Thyroid gland (tissue), 4 donors: ENCODE measurements at regions not wholly inside any gene's neighbourhood (a gene's known extent, or its start where the extent isn't known, plus 50 kb on each side); places are given as distances from the start of the nearest gene placed in this dataset.

Experiments used
- DNase-seq, 2 donors: peaks; one replicate each; pipeline ENCODE4 v3.0.0-alpha.2; 2019
- H3K27ac ChIP-seq, 3 donors: fragments of 200-600 bp; sonication (generic); 1 replicate in 2 of 3; 2 replicates in 1 of 3; pipeline ENCODE4 v1.5.1; 2016 to 2019; ENCODE audit warnings: mild to moderate bottlenecking in 1 of 3, moderate library complexity in 1 of 3
- H3K27me3 ChIP-seq: fragments of 200-600 bp; sonication (generic); one replicate; pipeline ENCODE4 v1.5.1; 2019
- H3K36me3 ChIP-seq, 2 donors: fragments of 200-600 bp; sonication (generic); one replicate each; pipeline ENCODE4 v1.5.1; 2016 to 2019
- H3K4me1 ChIP-seq, 2 donors: fragments of 200-600 bp; sonication (generic); one replicate each; pipeline ENCODE4 v1.5.1; 2017 to 2019
- H3K4me3 ChIP-seq, 3 donors: fragments of 200-600 bp; sonication (generic); replicated peaks in 1 of 3; 1 replicate in 2 of 3; 2 replicates in 1 of 3; pipeline ENCODE4 v1.5.1; 2016; ENCODE audit warnings: mild to moderate bottlenecking in 1 of 3
- H3K9me3 ChIP-seq: fragments of 200-600 bp; sonication (generic); one replicate; pipeline ENCODE4 v1.5.1; 2017
- POLR2A ChIP-seq, 2 donors: fragments of 450-650 bp; IDR thresholded peaks; one replicate each; pipeline ENCODE4 v1.6.1; 2017; ENCODE audit warnings: antibody characterized with exemption in 2 of 2, mild to moderate bottlenecking in 2 of 2, moderate library complexity in 1 of 2
- WGBS, 2 donors: methylation state at CpG; one replicate each; pipeline ENCODE4 v1.1.5; 2017; 5-methylcytosine and 5-hydroxymethylcytosine counted together
- intact Hi-C: fragments of 100-400 bp; cut with DNase I; formaldehyde crosslinking; loops from one replicate; pipeline ENCODE4 v1.15.1; 2023
- TF ChIP-seq, protein P1 (sequence below), 6 experiments: fragments of 200-600 bp in 3 of 6; fragments of 450-650 bp in 3 of 6; sonication (generic) in 3 of 6; IDR thresholded peaks; one replicate each; pipeline ENCODE4 v1.5.1; 2016 to 2019; ENCODE audit warnings: antibody characterized with exemption in 6 of 6, mild to moderate bottlenecking in 2 of 6, inconsistent platforms in 1 of 6, moderate library complexity in 1 of 6

DNA sequence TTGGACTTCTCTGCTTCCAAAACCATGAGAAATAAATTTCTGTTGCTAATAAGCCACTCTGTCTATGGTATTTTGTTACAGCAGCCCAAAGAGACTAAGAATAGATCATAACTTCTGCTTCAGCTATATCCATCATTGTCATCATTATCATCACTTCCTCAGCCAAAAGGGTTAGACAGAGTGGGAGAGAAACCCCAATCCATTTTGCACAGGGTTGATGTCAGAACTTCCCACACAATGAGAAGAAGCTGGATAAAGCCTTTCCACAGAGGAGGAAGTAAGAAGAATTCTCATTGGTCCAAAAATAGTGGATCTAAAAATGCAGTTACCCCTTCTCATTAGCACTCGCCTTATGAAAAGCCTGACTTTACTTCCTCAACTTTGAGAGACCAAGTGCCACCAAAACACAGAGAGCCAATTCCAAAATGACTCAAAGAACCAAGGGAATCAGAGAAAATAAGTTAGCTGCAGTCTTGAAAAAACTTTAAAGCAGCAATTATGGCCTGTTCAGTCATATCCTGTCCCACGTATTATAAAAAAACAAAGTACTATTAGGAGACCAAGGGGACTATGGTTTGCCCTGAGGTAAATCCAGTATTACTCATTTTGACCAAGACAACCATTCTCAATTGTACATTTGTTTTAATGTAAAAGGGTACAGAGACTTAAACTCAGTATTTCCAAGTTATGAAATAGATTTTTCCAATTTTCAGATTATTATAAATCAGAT, 80.2 kb downstream of the WNT5A start:
- H3K27ac ChIP-seq: no peak overlapping the region
- H3K9me3 ChIP-seq: no peaks in the 10 kb centered on the region
- WGBS, 2 donors: 73 to 76% methylated on average over 2 of the region's 2 CpGs
- H3K36me3 ChIP-seq: no peaks in the 10 kb centered on the region
- H3K27me3 ChIP-seq: no peaks in the 10 kb centered on the region
- no peak overlapping the region for H3K4me3 ChIP-seq
- intact Hi-C loops: no loop called here
- TF ChIP-seq POLR2A (IDR thresholded peaks at IDR 0.05): no peak
- TF ChIP-seq, protein P1, sequence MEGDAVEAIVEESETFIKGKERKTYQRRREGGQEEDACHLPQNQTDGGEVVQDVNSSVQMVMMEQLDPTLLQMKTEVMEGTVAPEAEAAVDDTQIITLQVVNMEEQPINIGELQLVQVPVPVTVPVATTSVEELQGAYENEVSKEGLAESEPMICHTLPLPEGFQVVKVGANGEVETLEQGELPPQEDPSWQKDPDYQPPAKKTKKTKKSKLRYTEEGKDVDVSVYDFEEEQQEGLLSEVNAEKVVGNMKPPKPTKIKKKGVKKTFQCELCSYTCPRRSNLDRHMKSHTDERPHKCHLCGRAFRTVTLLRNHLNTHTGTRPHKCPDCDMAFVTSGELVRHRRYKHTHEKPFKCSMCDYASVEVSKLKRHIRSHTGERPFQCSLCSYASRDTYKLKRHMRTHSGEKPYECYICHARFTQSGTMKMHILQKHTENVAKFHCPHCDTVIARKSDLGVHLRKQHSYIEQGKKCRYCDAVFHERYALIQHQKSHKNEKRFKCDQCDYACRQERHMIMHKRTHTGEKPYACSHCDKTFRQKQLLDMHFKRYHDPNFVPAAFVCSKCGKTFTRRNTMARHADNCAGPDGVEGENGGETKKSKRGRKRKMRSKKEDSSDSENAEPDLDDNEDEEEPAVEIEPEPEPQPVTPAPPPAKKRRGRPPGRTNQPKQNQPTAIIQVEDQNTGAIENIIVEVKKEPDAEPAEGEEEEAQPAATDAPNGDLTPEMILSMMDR (IDR thresholded peaks at IDR 0.05): no peak
- no peaks in the 10 kb centered on the region for H3K4me1 ChIP-seq
- no peak for DNase-seq

DNA sequence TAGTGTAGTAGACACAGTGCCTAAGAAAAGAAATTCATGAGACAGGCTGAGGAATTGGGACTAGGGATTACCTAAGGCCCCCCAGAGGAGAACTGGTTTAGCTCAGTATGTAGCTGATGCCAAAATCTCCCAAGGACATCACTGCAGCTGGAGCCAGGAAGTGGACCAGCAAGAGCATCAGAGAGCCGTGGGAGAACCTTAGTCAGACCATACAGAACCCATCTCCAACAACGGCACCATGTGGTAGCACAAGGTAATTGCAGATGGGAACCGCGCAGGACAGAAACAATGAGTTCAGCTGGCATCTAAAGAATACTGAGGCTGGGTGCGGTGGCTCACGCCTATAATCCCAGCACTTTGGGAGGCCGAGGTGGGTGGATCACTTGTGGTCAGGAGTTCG, 81.7 kb downstream of the WNT5A start:
- 57 to 68% methylated on average over 8 of the region's 8 CpGs for WGBS, 2 donors
- no peaks in the 10 kb centered on the region for H3K9me3 ChIP-seq
- H3K4me1 ChIP-seq: no peaks in the 10 kb centered on the region
- H3K27ac ChIP-seq: no peak overlapping the region
- no peaks in the 10 kb centered on the region for H3K27me3 ChIP-seq
- H3K36me3 ChIP-seq: no peaks in the 10 kb centered on the region
- H3K4me3 ChIP-seq: no peak overlapping the region
- intact Hi-C loops: no loop called here
- DNase-seq: no peak
- TF ChIP-seq, protein P1 (IDR thresholded peaks at IDR 0.05): peak in 2 of 6 experiments; percentile 14 to 17
- no peak for TF ChIP-seq POLR2A (IDR thresholded peaks at IDR 0.05)

DNA sequence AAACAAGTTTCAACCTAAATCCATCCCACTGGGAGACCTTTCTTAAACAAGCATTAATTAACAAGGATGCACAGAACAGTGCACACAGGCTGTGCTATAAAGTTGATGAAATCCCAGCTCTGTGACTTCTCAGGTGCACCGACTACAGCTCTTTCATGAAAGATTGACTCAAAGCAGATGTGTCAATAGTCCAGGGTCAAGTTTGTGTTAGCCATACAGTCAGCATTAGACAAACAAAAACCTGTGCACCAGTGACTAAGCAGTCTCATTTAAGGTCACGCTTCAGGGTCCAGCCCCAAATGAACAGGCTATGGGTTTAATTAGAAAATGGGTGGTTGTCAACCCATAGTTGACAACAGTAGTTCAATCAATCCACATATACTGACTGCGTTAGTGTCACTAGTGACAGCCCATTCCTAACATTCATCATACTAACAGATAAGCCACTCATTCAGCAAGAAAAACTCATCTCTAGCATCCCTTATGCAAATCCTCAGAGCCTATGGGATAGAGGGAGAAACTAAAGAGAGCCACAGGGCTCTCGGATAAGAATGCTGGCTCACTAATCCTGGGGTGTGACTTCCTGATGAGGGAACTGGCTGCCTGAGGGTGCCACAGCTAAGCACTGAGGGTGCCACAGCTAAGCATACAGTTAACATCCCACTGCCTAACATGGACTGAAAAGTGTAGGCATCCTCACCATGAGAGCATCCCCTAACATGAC, 84.1 kb downstream of the WNT5A start:
- intact Hi-C loops: no loop called here
- Histone ChIP-seq H3K27ac (no peak overlapping the region), H3K4me3 (no peak overlapping the region), H3K27me3 (no peaks in the 10 kb centered on the region), H3K36me3 (no peaks in the 10 kb centered on the region), H3K9me3 (no peaks in the 10 kb centered on the region), H3K4me1 (no peaks in the 10 kb centered on the region)
- 72 to 82% methylated on average over 4 of the region's 4 CpGs for WGBS, 2 donors
- no peak for TF ChIP-seq POLR2A (IDR thresholded peaks at IDR 0.05)
- TF ChIP-seq, protein P1 (IDR thresholded peaks at IDR 0.05): no peak
- DNase-seq: no peak

- intact Hi-C loops: no loop called here
- no peak for DNase-seq
- Histone ChIP-seq H3K9me3 (no peaks in the 10 kb centered on the region), H3K27ac (no peak overlapping the region), H3K36me3 (no peaks in the 10 kb centered on the region), H3K4me1 (no peaks in the 10 kb centered on the region), H3K27me3 (no peaks in the 10 kb centered on the region), H3K4me3 (no peak overlapping the region)
- TF ChIP-seq POLR2A (IDR thresholded peaks at IDR 0.05): no peak
- TF ChIP-seq, protein P1 (IDR thresholded peaks at IDR 0.05): no peak
Measured at GRCh38 chr3:55380561-55380960, 106.5 kb downstream of the WNT5A start.

DNA sequence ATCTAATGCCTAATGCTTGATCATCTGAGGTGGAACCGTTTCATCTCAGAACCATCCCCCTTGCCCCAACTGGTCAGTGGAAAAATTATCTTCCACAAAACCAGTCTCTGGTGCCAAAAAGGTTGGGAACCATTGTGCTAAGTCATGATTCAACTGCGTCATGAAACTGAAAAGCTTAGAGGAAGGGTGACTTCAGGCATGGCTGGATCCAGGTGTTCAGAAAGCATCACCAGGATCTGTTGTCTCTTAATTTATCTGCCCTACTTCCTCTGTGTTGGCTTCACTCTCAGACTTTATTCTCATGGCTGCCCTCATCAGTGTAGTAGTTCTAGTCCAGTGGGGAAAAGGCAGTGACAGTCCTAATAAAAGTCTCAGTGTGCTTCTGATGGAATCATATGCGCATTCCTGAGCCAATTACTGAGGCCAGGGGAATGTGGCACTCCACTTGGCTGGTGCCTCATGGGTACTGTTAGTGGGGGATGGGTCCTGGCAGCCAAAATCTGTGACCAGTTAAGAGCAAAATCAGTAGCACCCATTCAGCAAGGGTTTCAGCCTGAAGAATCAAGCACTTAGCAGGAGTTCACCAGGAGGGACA, 110.3 kb downstream of the WNT5A start:
- H3K36me3 ChIP-seq: no peaks in the 10 kb centered on the region
- no peak for DNase-seq
- TF ChIP-seq, protein P1 (IDR thresholded peaks at IDR 0.05): no peak
- no peak for TF ChIP-seq POLR2A (IDR thresholded peaks at IDR 0.05)
- no peaks in the 10 kb centered on the region for H3K27me3 ChIP-seq
- intact Hi-C loops: no loop called here
- no peaks in the 10 kb centered on the region for H3K4me1 ChIP-seq
- H3K27ac ChIP-seq: no peak overlapping the region
- H3K9me3 ChIP-seq: no peaks in the 10 kb centered on the region
- WGBS, 2 donors: 78 to 85% methylated on average over 3 of the region's 3 CpGs
- H3K4me3 ChIP-seq: no peak overlapping the region
